ENCODE measurements at regions not wholly inside any gene's neighbourhood (a gene's known extent, or its start where the extent isn't known, plus 50 kb on each side); places are given as distances from the start of the nearest gene placed in this dataset.

DNA sequence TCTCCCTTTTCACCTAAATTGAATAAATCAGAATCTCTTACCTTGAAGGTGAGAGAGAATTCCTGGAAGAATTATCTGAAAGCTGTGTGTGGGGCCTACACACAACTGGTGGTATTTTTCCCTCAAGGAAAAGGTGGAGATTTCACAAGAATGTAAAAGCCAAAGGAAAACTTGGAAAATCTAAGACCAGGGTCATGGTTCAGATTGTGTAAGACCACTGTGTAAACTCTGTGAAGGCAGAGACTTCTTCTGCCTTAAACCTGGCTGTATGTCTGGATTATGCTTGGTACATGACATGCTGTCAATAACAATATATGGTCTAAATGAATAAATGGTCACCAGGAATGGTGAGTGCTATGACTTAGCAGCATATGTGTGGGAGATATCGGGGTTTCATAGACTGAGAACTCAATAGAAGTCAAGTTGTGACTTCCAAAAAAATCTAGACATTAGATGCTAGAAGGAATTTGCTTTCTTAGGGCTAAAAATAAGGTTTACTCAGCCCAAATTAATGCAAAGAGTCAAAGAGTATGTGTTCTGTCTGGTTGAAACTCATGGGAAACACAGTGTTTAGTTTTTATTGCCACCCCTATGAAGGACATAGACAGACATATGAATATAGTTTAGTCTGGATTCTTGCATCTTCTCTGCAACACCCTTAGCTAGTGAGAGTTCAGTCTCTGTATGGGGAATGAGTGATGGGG lies 163.7 kb downstream of the SNAPC1 start:
- no peaks in the 10 kb centered on the region for H3K9me3 ChIP-seq (ENCODE audit: control insufficient read depth, insufficient read depth, low read length)
- H3K4me1 ChIP-seq (ENCODE audit: control insufficient read depth, insufficient read depth, low read length), result peaks cover 28% of the 10 kb centered on the region
- H3K27ac ChIP-seq (ENCODE audit: insufficient read depth, low read length), result no peak overlapping the region
- H4K20me1 ChIP-seq (ENCODE audit: insufficient read depth, low read length), result no peaks in the 10 kb centered on the region
- H3K18ac ChIP-seq (ENCODE audit: low read depth, low read length), result peak overlapping the region; percentile 96; the same call in 1 of the 2 replicates
- H4K91ac ChIP-seq (ENCODE audit: insufficient read depth, low read depth, low read length), result peak overlapping the region; percentile 53
- in situ Hi-C loops (cut with MboI; ENCODE audit: low sequenced_read_pairs) (no loop called here), dilution Hi-C loops (cut with HindIII; ENCODE audit: low sequenced_read_pairs, unreplicated experiment) (no loop called here), intact Hi-C loops (cut with micrococcal nuclease) (loop anchor here (10.0 kb wide), 1 partner anchor 1349 kb away; no protein-coding TSS in a partner anchor)
- peak overlapping the region; percentile 87 for H2BK5ac ChIP-seq (ENCODE audit: low read depth, low read length, poor library complexity, severe bottlenecking)
- H3K14ac ChIP-seq (replicated peaks; ENCODE audit: low read depth, low read length), result peak overlapping the region; percentile 56
- peak overlapping the region; percentile 57 for H3K4ac ChIP-seq (ENCODE audit: low read depth, low read length)
- peak overlapping the region; percentile 47; the same call in 1 of the 2 replicates for H3K23ac ChIP-seq (ENCODE audit: low read depth, low read length)
- H3K4me3 ChIP-seq (ENCODE audit: insufficient read depth, low read depth, low read length), result no peak overlapping the region
- peak overlapping the region; percentile 52 for H2AK5ac ChIP-seq (ENCODE audit: low read depth, low read length)
- ChIA-PET CTCF (interaction anchor here (1.1 to 3.6 kb wide), 2 partner anchors 198 to 201 kb away, joined by 3 to 30 read pairs; no protein-coding TSS in a partner anchor), POLR2A (ENCODE audit: unreplicated experiment) (no interaction called here)
- H2AK9ac ChIP-seq (replicated peaks; ENCODE audit: low read depth, low read length, poor library complexity), result no peak overlapping the region
- ATAC-seq (ENCODE audit: low read depth) (no peak), DNase-seq (peak; percentile 43)
- peaks cover 2% of the 10 kb centered on the region; the same call in 1 of the 2 replicates for H3K9me1 ChIP-seq (ENCODE audit: insufficient read depth, low read length)
- no peaks in the 10 kb centered on the region for H3K36me3 ChIP-seq (ENCODE audit: control insufficient read depth, insufficient read depth, low read length)
- H3K27me3 ChIP-seq (ENCODE audit: control insufficient read depth, insufficient read depth, low read length), result no peaks in the 10 kb centered on the region
- H3K4me2 ChIP-seq (ENCODE audit: low read depth, low read length), result peak overlapping the region; percentile 44; the same call in 1 of the 2 replicates
- no peak overlapping the region for H2AFZ ChIP-seq (replicated peaks; ENCODE audit: low read length, poor library complexity)
- BruUV-seq (replicated peaks), result no TSS peak
- no peak for TF ChIP-seq CHD1 (IDR thresholded peaks at IDR 0.05; ENCODE audit: low read depth, low read length)
- TF ChIP-seq BHLHE40 (IDR thresholded peaks at IDR 0.05; ENCODE audit: low read depth, low read length), result no peak
- TF ChIP-seq CEBPB (IDR thresholded peaks at IDR 0.05; ENCODE audit: low read depth, low read length), result peak; percentile 57
- 0 out of 2 replicates have a peak overlapping the region, but pooled peaks have one; percentile 2 for H3K56ac ChIP-seq (ENCODE audit: extremely low read depth, insufficient read depth, low read length)
- peak overlapping the region; percentile 62; the same call in 1 of the 2 replicates for H4K5ac ChIP-seq (ENCODE audit: low read depth, low read length)
- H2BK20ac ChIP-seq (ENCODE audit: low read depth, low read length), result peak overlapping the region; percentile 78
- no CpG with 5 or more reads among the region's 1 CpG for WGBS, 2 experiments (ENCODE audit: extremely low coverage in 2 of 2, insufficient read length in 1 of 2)
- H3K9ac ChIP-seq (ENCODE audit: low read depth, low read length), result no peak overlapping the region
- peak overlapping the region; percentile 76; the same call in 2 of the 3 replicates for H2BK15ac ChIP-seq (ENCODE audit: low read depth, low read length)
- peak overlapping the region; percentile 77 for H2BK120ac ChIP-seq (ENCODE audit: low read depth, low read length)
- H4K8ac ChIP-seq (ENCODE audit: low read depth in 2 of 2, low read length in 2 of 2), result peak overlapping the region; percentile 12 to 75
- peaks cover 12 to 14% of the 10 kb centered on the region in 2 experiments; a peak in 3 of 4 replicates for H3K79me1 ChIP-seq (ENCODE audit: low read depth in 1 of 2, low read length in 2 of 2)

Measured in IMR-90 (cell line).